Superior temporal gyrus (tissue), 1 donor: ENCODE measurements at regions not wholly inside any gene's neighbourhood (a gene's known extent, or its start where the extent isn't known, plus 50 kb on each side); places are given as distances from the start of the nearest gene placed in this dataset.

ENCODE experiments used
- DNase-seq: peaks from one replicate; pipeline ENCODE4 v3.0.0-alpha.2; 2016; ENCODE audit errors: extremely low spot score

DNA sequence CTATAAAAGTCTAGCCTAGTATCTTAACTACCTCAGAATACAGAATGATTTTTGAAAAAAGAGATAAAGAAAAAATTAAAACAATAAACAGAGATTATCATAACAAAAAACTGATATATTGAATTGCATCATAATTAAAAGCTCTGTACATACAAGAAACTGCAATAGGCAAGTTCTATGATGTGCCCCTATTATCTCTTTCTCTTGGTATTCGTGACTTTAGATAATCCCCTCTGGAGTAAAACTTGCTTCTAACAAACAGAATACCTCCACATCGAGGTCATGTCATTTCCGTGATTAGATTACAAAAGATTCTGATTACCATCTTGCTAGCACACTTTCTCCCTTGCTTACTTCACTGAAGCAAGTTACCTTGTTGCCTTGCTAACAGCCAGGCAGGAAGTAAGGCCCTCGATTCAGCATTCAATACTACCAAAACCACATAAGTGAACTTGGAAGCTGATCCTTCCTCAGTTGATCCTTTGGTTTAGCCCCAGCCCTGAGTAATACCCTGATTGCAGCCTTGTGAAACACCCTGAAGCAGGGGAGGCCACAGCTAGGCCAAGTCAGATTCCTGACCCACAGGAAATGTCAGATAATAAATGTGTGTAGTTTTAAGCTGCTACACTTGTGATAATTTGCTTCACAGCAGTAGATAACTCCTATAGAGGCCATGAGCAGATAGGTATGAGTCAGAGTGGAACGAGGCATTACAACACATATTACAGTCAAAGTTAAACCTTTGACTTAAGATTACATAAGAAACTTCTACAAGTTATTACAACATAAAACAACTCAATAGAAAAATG, 53.7 kb upstream of the TMX4 start:
- DNase-seq = no peak

DNA sequence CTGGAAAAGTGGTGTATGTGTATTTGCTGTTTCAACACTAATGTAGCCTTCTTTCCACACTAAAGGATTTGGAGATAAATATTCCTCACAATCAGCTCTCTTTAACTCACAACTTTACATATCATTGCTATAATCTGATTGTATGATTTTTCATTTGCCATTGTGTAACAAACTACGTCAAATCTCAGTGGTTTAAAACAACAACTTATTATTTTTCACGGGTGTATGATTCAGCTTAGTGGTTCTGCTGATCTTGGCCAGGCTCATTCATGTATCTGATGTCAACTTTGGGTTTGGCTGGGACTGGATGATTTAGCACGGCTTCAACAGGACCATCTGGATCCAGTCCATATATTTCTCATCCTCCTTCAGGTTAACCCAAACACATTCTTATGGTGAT, 55.4 kb upstream of the TMX4 start:
- DNase-seq = no peak

DNA sequence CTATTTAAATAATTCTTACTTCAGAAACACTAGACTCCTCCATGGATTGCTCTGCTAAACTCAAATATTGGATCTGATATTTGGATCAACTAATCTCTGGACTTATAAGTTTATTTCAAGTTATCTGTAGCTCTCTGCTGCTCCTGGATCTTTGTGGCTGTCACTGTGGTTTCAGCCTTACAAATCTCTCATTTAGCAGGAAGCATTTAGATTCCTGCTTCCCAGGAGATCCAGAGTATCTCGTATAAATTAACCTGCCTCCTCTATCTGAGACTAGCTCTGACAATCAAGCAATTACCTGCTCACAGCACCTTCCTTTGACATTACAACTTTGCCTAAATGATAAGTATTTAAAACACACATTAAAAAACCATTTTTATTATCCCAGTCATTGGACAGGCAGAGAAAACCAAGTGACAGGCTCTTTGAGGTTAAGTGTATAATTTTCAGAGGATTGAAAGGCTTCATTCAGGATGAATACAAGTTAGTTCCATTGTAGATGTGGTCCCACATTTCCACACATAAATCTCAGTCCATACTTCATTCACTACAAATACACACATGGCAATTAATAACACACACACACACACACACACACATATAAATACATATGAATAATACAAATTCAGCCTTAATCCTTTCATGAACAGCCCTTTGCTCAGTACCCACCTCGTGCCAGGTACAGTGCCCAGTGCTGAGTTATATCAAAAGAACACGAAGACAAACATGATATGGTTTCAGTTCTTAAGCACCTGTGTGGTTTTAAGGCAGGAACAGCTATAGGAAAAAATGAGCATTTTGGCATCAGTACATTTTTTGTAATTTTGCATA, 55.5 kb upstream of the PLCB1 start:
- DNase-seq = no peak

DNA sequence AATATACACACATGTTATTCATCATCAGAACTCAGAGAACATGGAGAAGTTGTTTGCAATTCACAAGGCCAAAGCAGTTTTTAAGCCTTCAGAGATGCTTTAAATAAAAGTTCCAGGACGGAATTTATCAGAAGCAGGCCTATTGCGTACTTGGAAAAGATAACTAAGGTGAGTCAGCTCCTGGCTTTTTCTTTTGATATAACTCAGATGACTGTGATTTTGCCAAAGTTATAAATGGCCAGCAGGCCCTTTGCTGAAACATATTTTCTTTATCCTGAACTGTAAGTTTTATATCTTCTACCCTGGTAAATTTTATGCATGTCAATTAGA, 55.0 kb upstream of the PLCB1 start:
- peak; percentile 30 for DNase-seq

DNA sequence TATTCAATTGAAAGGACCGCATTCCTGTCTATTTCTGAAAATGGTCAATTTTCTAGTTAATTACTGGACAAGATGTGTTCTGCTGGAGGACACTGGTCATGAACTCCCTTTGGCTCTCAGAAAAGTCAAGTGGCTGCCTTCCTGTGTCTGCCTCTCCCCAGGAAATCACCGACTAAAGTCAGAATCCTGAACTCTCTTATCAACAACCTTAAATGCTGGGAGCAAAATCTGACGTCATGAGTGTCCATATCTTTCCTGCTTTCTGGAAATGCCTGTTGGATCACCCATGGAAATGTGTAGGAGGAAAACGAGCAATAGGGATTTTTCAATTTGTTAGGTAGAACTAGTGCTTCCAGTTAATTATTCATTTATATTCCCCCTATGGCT, 53.5 kb upstream of the PLCB1 start:
- DNase-seq = no peak

DNA sequence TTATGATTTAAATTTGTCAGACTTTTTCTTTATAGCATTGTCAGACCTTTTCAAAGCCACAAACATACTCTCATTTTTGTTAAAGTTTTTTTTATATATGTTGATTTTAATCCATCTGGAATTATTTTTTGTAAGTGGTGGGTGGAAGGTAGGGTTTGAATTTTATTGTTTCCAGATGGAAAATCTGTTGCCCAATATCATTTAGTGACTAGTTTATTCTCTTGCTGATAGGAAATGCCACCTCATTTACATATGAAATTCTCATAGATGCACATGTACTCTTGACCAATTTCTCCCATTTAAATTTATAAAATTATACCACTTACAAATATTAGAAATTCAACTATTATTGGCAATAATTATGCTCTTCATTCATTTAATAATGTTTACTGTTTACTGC, 52.1 kb upstream of the PLCB1 start:
- no peak for DNase-seq

DNA sequence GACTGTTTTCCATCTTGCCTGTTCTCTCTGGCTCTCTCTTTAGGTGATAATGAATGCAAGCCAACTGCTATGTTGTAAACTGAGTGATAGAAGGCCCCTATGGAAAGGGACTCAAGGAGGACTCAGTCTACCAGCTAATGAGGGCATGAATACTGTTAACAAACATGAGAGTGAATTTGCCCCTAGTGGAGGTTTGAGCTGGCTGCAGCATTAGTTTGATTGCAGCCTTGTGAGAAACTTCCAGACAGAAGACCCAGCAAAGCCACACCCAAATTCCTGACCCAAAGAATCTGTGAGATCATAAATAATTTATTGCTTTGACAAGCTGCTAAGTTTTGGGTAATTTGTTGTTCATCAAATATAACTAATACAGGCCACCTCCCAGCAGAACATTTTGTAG, 50.0 kb upstream of the PLCB1 start:
- no peak for DNase-seq
